Fibroblast of mammary gland (primary cell): ENCODE measurements at regions not wholly inside any gene's neighbourhood (a gene's known extent, or its start where the extent isn't known, plus 50 kb on each side); places are given as distances from the start of the nearest gene placed in this dataset.

Experiments
- DNase-seq: peaks from one replicate; pipeline ENCODE4 v3.0.0-alpha.2; 2010; ENCODE audit warnings: low read depth
- H3K4me3 ChIP-seq: 2 replicates; pipeline ENCODE4 v1.5.1; 2011; ENCODE audit warnings: low read depth, mild to moderate bottlenecking, low read length, moderate library complexity; ENCODE audit not compliant: control insufficient read depth
- TF ChIP-seq, protein P1 (sequence below): conservative IDR thresholded peaks from 2 replicates; pipeline ENCODE4 v1.5.1; 2011; ENCODE audit warnings: low read depth, low read length, inconsistent platforms; ENCODE audit not compliant: control insufficient read depth, insufficient read depth

GRCh38 chr6:132204591-132204990 is 196.7 kb downstream of the MOXD1 start:
- no peak for DNase-seq
- no peak overlapping the region for H3K4me3 ChIP-seq
- TF ChIP-seq, protein P1, sequence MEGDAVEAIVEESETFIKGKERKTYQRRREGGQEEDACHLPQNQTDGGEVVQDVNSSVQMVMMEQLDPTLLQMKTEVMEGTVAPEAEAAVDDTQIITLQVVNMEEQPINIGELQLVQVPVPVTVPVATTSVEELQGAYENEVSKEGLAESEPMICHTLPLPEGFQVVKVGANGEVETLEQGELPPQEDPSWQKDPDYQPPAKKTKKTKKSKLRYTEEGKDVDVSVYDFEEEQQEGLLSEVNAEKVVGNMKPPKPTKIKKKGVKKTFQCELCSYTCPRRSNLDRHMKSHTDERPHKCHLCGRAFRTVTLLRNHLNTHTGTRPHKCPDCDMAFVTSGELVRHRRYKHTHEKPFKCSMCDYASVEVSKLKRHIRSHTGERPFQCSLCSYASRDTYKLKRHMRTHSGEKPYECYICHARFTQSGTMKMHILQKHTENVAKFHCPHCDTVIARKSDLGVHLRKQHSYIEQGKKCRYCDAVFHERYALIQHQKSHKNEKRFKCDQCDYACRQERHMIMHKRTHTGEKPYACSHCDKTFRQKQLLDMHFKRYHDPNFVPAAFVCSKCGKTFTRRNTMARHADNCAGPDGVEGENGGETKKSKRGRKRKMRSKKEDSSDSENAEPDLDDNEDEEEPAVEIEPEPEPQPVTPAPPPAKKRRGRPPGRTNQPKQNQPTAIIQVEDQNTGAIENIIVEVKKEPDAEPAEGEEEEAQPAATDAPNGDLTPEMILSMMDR = no peak

DNA sequence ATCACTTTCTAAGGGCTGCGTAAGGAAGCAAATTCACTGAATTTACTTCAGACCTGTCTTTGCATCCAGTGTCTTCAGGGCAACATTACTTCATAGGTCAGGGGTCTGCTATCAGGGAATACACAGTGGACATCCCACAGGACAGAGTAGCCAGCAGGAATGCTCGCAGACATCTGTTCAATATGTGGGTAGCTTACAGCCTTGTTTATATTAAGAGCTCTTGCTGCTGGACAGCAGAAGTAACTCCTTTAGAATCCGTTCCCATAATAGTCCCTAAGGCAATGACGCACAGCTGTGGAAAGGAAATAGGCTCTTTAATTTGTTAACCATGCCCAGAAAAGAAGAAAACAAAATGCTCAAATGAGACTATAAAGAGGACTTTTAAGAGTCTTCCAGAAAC is 198.7 kb downstream of the MOXD1 start:
- DNase-seq = peak; percentile 93
- H3K4me3 ChIP-seq = no peak overlapping the region
- TF ChIP-seq, protein P1 = no peak

DNA sequence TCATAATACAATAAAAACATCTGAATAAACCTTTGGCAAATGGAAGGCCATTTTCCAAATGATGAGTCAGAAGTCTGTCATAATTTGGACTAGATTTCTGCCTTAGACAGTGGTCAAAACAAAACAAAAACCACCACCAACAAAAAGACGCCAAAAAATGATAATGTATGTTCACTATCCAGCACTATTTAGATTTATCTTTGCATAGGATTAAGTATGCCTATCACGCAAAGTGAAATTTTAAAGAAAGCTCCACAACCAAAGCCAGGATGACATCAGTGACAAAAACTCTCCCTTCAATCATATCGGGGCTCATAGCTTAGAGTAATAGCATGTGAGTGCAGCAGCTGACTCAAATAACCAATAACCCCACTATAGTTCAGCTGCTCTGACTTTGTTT is 201.9 kb downstream of the MOXD1 start:
- TF ChIP-seq, protein P1 = no peak
- peak; percentile 89 for DNase-seq
- H3K4me3 ChIP-seq = no peak overlapping the region

GRCh38 chr6:132198896-132199295 is 202.4 kb downstream of the MOXD1 start:
- H3K4me3 ChIP-seq = no peak overlapping the region
- peak; percentile 84 for DNase-seq
- TF ChIP-seq, protein P1 = no peak

DNA sequence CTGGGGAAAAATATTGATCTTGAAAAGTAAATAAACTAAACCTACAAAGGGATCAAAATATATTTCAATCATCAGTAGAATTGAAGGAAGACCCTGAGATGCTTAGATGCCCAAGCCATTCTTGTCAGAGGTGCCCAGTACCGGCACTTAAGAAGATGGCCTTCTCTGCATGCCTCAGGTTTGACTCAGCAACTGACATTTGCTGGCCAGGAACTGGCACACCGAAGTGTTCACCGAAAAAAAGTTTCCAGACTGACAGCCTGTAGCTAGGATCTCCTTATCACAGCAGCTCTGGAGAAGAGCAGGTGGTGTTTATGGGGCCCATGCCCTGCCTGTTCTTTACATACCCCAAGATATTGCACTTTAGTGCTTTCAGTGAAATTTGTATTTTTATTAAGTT is 203.2 kb downstream of the MOXD1 start:
- peak; percentile 39 for DNase-seq
- H3K4me3 ChIP-seq = no peak overlapping the region
- TF ChIP-seq, protein P1 = no peak

GRCh38 chr6:132194529-132194928 is 206.7 kb downstream of the MOXD1 start:
- H3K4me3 ChIP-seq = no peak overlapping the region
- DNase-seq = no peak
- TF ChIP-seq, protein P1 = no peak

DNA sequence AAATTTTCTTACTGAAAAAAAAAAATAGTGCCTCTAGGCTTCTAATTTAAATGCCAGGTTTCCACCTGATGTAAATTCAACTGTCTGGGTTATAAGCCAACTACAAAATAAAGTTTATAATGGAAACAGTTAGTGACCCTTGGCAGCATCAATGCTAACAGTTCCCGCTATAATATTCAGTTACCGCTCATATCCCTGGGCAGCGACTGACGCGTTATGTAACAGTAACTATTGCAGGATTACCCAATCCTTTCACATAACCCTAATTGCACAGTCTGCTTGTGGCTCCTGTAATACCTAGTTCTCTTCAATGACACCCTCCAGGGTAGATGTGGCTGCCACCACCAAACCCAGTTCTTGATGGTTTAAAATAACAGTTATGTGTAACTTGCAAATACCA is 208.6 kb downstream of the MOXD1 start:
- TF ChIP-seq, protein P1 = no peak
- H3K4me3 ChIP-seq = no peak overlapping the region
- DNase-seq = no peak
